OCI-LY1 (cell line): ENCODE measurements at regions not wholly inside any gene's neighbourhood (a gene's known extent, or its start where the extent isn't known, plus 50 kb on each side); places are given as distances from the start of the nearest gene placed in this dataset.

Experiments
- H2AFZ ChIP-seq: fragments of 200-600 bp; sonication (generic), shearing (Covaris generic); 2 replicates; pipeline ENCODE4 v1.6.0; 2014; ENCODE audit warnings: antibody characterized with exemption, mild to moderate bottlenecking, low read length
- H3F3A ChIP-seq: fragments of 200-600 bp; sonication (generic), shearing (Covaris generic); 2 replicates; pipeline ENCODE4 v1.6.0; 2014; ENCODE audit warnings: mild to moderate bottlenecking, antibody characterized with exemption, low read length, moderate library complexity; ENCODE audit not compliant: insufficient read depth
- H3K27ac ChIP-seq: fragments of 200-600 bp; sonication (generic); 2 replicates; pipeline ENCODE4 v1.5.1; 2014; ENCODE audit warnings: low read length, mixed run types, mild to moderate bottlenecking, low read depth; ENCODE audit not compliant: poor library complexity, severe bottlenecking
- H3K27me3 ChIP-seq: fragments of 200-600 bp; sonication (generic); 2 replicates; pipeline ENCODE4 v1.6.0; 2014; ENCODE audit warnings: antibody characterized with exemption, mild to moderate bottlenecking, low read length, moderate library complexity; ENCODE audit not compliant: insufficient read depth
- H3K36me3 ChIP-seq: fragments of 200-600 bp; sonication (generic); 2 replicates; pipeline ENCODE4 v1.6.1; 2014; ENCODE audit warnings: mild to moderate bottlenecking, antibody characterized with exemption, low read length, moderate library complexity, mixed read lengths; ENCODE audit not compliant: insufficient read depth
- H3K4me1 ChIP-seq: fragments of 200-600 bp; sonication (generic); 2 replicates; pipeline ENCODE4 v1.5.1; 2014; ENCODE audit warnings: mild to moderate bottlenecking, low read length, moderate library complexity; ENCODE audit not compliant: insufficient read depth, severe bottlenecking
- H3K4me2 ChIP-seq: fragments of 200-600 bp; sonication (generic), shearing (Covaris generic); 2 replicates; pipeline ENCODE4 v1.6.1; 2014; ENCODE audit warnings: low read length
- H3K4me3 ChIP-seq: fragments of 200-600 bp; sonication (generic); 2 replicates; pipeline ENCODE4 v1.5.1; 2014; ENCODE audit warnings: low read length, low read depth, mild to moderate bottlenecking, mixed read lengths; ENCODE audit not compliant: poor library complexity, severe bottlenecking
- H3K79me2 ChIP-seq: fragments of 200-600 bp; shearing (Covaris generic); 2 replicates; pipeline ENCODE4 v1.6.1; 2016; ENCODE audit warnings: mixed run types, low read length, mixed read lengths; ENCODE audit not compliant: insufficient read depth
- H3K9ac ChIP-seq: fragments of 200-600 bp; sonication (generic), shearing (Covaris generic); 2 replicates; pipeline ENCODE4 v1.6.1; 2014; ENCODE audit warnings: mild to moderate bottlenecking, low read length, mixed read lengths
- H3K9me2 ChIP-seq: fragments of 200-600 bp; sonication (generic), shearing (Covaris generic); 2 replicates; pipeline ENCODE4 v1.6.1; 2014; ENCODE audit warnings: low read depth, mild to moderate bottlenecking, low read length, mixed read lengths
- H3K9me3 ChIP-seq: fragments of 200-600 bp; shearing (Covaris generic); 2 replicates; pipeline ENCODE4 v1.6.1; 2014; ENCODE audit warnings: low read length, mixed read lengths
- H4K20me1 ChIP-seq: fragments of 200-600 bp; sonication (generic), shearing (Covaris generic); 2 replicates; pipeline ENCODE4 v1.6.0; 2016; ENCODE audit warnings: mild to moderate bottlenecking, low read length; ENCODE audit not compliant: insufficient read depth
- EZH2 ChIP-seq: fragments of 200-600 bp; sonication (generic), shearing (Covaris generic); IDR thresholded peaks from 2 replicates; pipeline ENCODE4 v1.8.0; 2017; ENCODE audit warnings: borderline replicate concordance, mixed run types, mild to moderate bottlenecking, antibody characterized with exemption, low read length, moderate library complexity, mixed read lengths
- TF ChIP-seq, protein P1 (sequence below): fragments of 200-600 bp; sonication (generic), shearing (Covaris generic); IDR thresholded peaks from 2 replicates; pipeline ENCODE4 v1.5.1; 2017; ENCODE audit warnings: mild to moderate bottlenecking, antibody characterized with exemption, low read length, moderate library complexity, mixed read lengths

DNA sequence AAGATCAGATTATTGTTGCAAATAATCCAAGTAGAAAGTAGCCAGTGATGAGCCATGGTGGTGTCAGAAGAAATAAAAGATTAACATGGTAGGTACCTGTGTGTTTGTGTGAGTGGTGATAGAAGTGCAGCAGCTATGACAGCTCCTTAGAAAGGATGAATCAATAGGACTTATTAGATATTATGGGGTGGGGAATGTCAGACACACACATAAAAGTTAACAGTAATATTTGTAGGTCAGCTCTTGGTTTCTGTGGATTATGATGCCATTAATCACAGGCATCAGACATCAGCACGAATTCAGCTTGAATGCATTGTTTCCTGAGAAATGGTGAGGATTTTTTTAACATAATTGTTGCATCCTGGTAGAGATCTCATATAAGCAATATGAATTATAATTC, 695.7 kb downstream of the CENPC start:
- no peaks in the 10 kb centered on the region for H3K9me3 ChIP-seq
- no peak overlapping the region for H3K4me3 ChIP-seq
- no peaks in the 10 kb centered on the region for H3K27me3 ChIP-seq
- TF ChIP-seq, protein P1, sequence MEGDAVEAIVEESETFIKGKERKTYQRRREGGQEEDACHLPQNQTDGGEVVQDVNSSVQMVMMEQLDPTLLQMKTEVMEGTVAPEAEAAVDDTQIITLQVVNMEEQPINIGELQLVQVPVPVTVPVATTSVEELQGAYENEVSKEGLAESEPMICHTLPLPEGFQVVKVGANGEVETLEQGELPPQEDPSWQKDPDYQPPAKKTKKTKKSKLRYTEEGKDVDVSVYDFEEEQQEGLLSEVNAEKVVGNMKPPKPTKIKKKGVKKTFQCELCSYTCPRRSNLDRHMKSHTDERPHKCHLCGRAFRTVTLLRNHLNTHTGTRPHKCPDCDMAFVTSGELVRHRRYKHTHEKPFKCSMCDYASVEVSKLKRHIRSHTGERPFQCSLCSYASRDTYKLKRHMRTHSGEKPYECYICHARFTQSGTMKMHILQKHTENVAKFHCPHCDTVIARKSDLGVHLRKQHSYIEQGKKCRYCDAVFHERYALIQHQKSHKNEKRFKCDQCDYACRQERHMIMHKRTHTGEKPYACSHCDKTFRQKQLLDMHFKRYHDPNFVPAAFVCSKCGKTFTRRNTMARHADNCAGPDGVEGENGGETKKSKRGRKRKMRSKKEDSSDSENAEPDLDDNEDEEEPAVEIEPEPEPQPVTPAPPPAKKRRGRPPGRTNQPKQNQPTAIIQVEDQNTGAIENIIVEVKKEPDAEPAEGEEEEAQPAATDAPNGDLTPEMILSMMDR = no peak
- TF ChIP-seq EZH2 = no peak
- H3K9ac ChIP-seq = no peak overlapping the region
- no peaks in the 10 kb centered on the region for H3K9me2 ChIP-seq
- H3K36me3 ChIP-seq = no peaks in the 10 kb centered on the region
- no peak overlapping the region for H3K4me2 ChIP-seq
- no peaks in the 10 kb centered on the region for H3K4me1 ChIP-seq
- H3K27ac ChIP-seq = no peak overlapping the region
- H3K79me2 ChIP-seq = no peaks in the 10 kb centered on the region
- H2AFZ ChIP-seq = no peak overlapping the region
- no peaks in the 10 kb centered on the region for H4K20me1 ChIP-seq
- no peaks in the 10 kb centered on the region for H3F3A ChIP-seq

DNA sequence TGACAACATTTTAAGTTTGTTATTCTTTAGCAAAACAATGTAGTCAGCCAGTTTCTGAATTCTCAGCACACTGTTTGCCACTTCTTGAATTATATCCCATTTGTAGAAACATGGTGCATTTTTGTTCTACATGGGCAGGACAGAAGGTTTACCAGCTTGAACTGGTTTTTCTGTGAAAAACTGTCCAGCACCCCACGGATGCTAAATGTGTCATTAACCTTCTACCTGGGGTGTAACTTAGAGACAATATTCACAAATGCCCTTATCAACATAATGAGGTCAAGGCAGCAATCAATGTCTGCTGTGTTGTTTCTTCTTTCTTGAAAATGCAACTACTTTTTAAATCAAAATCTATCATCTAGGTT, 702.6 kb downstream of the CENPC start:
- no peak for TF ChIP-seq EZH2
- TF ChIP-seq, protein P1 = no peak
- Histone ChIP-seq H3K79me2 (no peaks in the 10 kb centered on the region), H3K9me3 (no peaks in the 10 kb centered on the region), H3K27ac (no peak overlapping the region), H3F3A (no peaks in the 10 kb centered on the region), H3K9ac (no peak overlapping the region), H4K20me1 (no peaks in the 10 kb centered on the region), H2AFZ (no peak overlapping the region), H3K4me3 (no peak overlapping the region), H3K9me2 (no peaks in the 10 kb centered on the region; the same call in 1 of the 2 replicates), H3K36me3 (no peaks in the 10 kb centered on the region), H3K4me1 (no peaks in the 10 kb centered on the region), H3K27me3 (no peaks in the 10 kb centered on the region), H3K4me2 (no peak overlapping the region)

DNA sequence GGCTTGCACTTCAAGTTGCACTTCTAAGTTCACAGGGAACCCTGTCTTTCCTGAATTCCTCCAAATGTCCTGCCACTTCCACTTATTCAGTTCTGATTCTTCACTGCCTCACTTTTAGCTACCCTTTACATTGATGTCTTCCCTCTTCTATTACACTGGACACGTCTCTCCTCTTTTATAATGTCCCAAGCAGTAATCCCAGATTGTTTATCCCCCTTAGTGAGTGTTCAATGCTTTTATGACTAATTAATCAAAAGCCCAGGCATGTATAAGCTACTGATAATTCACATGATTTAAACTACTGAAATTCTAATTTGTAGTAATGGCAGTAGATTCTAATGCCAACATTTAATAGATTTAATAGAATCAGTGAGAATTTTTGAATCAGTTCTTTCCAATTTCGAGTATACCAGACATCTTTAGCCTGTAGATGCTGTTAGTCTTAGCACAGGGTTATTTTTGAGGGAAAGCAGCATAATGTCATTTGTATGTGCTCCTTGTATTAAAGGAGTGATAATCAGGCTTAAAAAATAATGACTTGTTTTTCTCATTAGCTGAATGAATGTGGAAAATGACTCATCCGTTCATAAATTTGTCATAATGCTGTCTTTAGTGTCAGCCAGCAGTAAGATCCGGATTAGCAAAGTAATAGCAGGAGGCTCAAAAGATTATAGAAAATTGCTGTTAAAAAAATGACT, 703.1 kb downstream of the CENPC start:
- H3K4me1 ChIP-seq = no peaks in the 10 kb centered on the region
- TF ChIP-seq, protein P1 = no peak
- no peak for TF ChIP-seq EZH2
- H4K20me1 ChIP-seq = no peaks in the 10 kb centered on the region
- no peaks in the 10 kb centered on the region; the same call in 1 of the 2 replicates for H3K9me2 ChIP-seq
- no peaks in the 10 kb centered on the region for H3K9me3 ChIP-seq
- H3K9ac ChIP-seq = no peak overlapping the region
- H3K27me3 ChIP-seq = no peaks in the 10 kb centered on the region
- H3K4me3 ChIP-seq = no peak overlapping the region
- no peak overlapping the region for H3K27ac ChIP-seq
- H3K79me2 ChIP-seq = no peaks in the 10 kb centered on the region
- H3K4me2 ChIP-seq = no peak overlapping the region
- H3K36me3 ChIP-seq = no peaks in the 10 kb centered on the region
- H3F3A ChIP-seq = no peaks in the 10 kb centered on the region
- H2AFZ ChIP-seq = no peak overlapping the region
